MM.1S (cell line): ENCODE measurements at regions not wholly inside any gene's neighbourhood (a gene's known extent, or its start where the extent isn't known, plus 50 kb on each side); places are given as distances from the start of the nearest gene placed in this dataset.

ENCODE experiments used
- CTCF ChIP-seq: fragments of 300-600 bp; sonication (generic); IDR thresholded peaks from 2 replicates; pipeline ENCODE4 v1.5.1; 2016; ENCODE audit warnings: antibody characterized with exemption, low read length, mixed read lengths
- EZH2 ChIP-seq: fragments of 300-600 bp; sonication (generic); optimal IDR thresholded peaks from 2 replicates; pipeline ENCODE3; 2017; ENCODE audit warnings: low read depth, mild to moderate bottlenecking, antibody characterized with exemption, low read length, mixed read lengths
- EZH2phosphoT487 ChIP-seq: fragments of 300-600 bp; sonication (generic); IDR thresholded peaks from 2 replicates; pipeline ENCODE4 v1.6.1; 2018; ENCODE audit warnings: antibody characterized with exemption, low read length

- TF ChIP-seq EZH2 = no peak
- TF ChIP-seq CTCF = no peak
- no peak for TF ChIP-seq EZH2phosphoT487
These were observed 209.8 kb upstream of the SLIT2 start for GRCh38 chr4:20041839-20042407.
